Activated CD4-positive, alpha-beta T cell treated with anti-CD3 and anti-CD28 coated beads, Interleukin-2, Interleukin-4, amounts not matched to agents 100 ng/mL and 50 ng/mL, durations not matched to agents 16 hours and 8 hours (primary cell): ENCODE measurements at regions not wholly inside any gene's neighbourhood (a gene's known extent, or its start where the extent isn't known, plus 50 kb on each side); places are given as distances from the start of the nearest gene placed in this dataset.
A peak's percentile ranks its signal among the peaks of the same experiment; 100 is the strongest.
"Not testable (repeated sequence)": the region's sequence is repeated elsewhere in the genome, so short reads cannot be mapped to it uniquely, and the experiment has no call there.

ENCODE experiments used
- DNase-seq: peaks from one replicate; pipeline ENCODE4 v3.0.0-alpha.2; 2020; ENCODE audit warnings: low spot score

GRCh38 chr6:154598399-154598798 lies 87.9 kb upstream of the CNKSR3 start:
- DNase-seq, result no peak

GRCh38 chr6:154602296-154602695 lies 91.8 kb upstream of the CNKSR3 start:
- no peak for DNase-seq

GRCh38 chr6:154602708-154603107 lies 92.2 kb upstream of the CNKSR3 start:
- no peak for DNase-seq

DNA sequence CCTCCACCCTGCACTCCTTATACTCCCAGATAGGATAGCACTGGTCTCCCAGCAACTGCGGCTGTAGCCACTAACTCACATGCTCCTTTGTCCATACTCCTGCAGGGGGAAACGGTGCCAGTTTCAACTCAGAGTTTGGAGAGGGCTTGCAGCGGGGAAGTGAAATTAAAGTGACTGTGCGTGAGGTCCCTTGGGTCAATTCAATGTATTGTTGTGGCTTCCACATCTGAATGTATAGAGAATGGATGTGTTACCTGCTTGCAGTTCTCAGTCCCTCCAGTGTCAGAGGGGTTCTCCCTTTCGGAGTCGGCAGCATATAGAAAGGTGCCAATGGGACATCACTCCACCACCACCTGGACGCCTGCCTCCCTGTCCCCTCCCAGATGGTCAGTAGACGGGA lies 93.6 kb upstream of the CNKSR3 start:
- DNase-seq, result no peak

GRCh38 chr6:154605178-154605881 lies 94.8 kb upstream of the CNKSR3 start:
- peak; percentile 44 for DNase-seq

- DNase-seq, result no peak
Measured at GRCh38 chr6:154605882-154606370, 95.4 kb upstream of the CNKSR3 start.

GRCh38 chr6:154606457-154606856 lies 96.0 kb upstream of the CNKSR3 start:
- peak; percentile 70 for DNase-seq

GRCh38 chr6:154606860-154607259 lies 96.4 kb upstream of the CNKSR3 start:
- no peak for DNase-seq

DNA sequence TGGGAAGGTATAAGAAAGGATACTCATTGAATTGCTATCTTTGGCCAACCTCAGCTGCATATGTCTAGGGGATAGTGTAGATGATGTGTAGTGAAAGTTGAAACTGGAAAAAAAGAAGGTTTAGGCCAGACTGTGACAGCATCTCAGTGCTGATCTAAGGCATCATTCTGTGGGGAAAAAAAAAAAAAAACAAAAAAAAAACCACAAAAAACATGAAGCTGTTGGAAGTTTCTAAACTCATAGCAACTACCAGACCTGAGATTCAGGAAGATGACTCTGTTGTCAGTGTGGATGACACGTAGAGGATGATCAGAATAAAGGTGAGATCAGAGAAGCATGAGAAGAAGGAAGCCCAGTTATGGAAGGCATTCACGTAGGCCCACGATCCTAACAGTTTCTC lies 100.8 kb upstream of the CNKSR3 start:
- peak; percentile 12 for DNase-seq

DNA sequence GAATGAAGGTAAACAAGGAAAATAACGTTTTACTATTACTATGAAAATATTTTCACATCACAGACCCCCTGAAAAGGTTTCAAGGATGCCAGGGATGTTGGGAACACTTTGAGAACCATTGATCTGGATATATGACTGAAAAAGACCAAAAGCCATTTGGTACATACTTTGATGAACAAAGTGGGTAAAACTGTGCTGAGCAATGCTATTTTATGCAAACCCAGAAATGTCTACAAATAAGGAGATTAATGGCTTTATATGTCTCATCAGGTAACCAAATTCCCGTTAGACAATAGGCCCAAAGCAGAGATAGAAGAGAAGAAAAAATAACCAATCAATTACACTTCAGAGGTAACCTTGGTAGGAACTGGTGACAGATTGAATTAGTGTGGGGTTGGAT lies 101.4 kb upstream of the CNKSR3 start:
- no peak for DNase-seq

GRCh38 chr6:154613137-154613676 lies 102.7 kb upstream of the CNKSR3 start:
- no peak for DNase-seq

DNA sequence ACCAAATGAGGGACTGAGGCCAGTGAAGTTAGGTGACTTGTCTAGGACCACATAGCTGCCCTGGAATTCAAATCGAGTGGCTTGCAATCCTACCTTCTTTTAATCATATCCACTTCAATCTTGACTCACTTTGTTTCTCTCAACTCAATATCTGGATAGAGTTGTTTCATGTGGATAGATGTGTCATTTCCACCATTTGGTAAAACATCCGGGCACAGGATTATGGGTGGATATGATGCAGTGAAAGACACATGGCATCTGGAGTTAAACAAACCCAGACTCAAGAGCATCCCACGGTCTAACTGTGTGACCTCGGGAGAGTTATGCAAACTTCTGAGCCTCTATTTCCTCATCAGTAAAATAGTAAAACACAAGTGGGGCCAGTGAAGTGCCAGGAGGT lies 103.6 kb upstream of the CNKSR3 start:
- DNase-seq, result no peak

DNA sequence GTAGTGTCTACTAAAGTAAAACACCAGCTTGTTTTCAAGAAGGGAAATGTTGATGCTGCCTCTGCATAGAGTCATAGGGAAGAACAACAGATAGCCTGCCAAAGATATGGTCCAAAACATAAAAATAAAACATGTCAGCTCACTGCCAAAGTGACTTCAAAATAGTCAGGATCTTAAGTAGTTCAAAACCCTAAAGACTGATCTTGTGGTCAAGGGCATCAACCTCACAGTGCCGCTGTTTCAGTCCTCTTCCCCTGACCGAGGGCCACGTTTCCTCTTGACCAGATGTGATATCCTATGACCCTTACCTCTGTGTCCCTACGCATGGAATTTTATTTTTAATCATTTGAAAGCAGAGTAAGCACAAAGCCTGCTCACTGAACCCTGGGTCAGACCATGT lies 104.2 kb upstream of the CNKSR3 start:
- no peak for DNase-seq

DNA sequence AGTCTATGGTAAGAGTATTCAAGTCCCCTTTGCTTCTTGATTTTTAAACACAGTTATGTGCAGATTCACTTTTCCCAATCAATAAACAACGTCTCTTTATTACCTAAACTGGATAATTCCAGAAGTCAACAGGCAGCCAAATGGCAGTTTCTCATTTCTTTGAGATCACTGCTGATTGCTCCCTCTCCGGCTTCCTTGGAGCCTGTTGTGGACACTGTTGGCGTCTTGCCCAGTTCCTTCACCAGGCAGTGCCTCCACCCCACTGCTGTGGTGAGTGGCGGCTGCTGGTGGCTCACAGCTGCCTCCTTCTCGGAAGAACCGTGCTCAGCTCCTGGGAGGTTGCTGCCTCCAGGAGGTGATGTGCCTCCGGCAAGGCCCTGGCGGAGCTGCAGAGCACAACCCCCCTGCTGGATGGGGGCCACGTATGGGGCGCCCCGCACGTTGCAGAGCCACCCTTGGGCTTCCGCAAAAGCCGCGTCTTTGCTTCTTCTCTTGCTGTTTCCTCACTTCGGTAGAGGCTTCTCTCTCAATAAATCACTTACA lies 105.1 kb upstream of the CNKSR3 start:
- DNase-seq, result no peak

- no peak for DNase-seq
Measured at GRCh38 chr6:154617175-154617574, 106.7 kb upstream of the CNKSR3 start.

DNA sequence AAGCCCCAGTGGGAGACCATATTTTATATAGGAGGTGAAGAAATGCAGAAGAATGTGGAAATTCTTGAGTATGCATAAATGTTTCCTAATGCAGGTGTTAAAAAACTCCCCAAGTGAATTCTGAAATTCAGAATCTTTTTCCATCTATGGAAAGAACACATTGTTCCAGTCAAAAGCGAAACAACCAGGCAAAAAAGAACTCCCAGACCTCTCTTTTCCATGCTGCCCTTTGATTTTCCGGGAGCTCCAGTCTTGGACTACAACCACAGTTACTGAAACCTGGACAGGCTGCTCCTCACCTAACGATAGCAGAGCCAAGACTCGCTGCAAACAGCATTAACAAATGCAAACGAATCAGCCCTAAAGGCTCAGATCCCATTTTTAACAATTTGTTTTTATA lies 108.7 kb upstream of the CNKSR3 start:
- DNase-seq, result no peak

DNA sequence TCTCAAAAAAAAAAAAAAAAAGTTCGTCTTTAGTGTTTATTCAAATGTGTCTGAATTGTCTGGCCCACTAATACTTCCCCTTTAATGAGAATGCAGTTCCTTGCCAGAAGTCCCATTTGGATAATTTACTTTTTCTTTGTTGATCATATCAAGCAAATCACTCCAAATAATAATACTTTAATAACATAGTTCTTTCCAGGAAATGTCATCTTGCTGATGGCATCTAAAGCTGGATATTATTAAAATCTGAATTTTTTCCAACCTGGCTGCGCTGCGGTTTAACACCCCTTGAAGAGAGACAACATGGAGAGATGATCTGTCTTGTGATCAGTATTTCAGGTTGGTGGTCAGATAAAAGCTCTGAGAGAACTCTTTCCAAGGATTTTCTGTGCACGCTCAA lies 111.2 kb upstream of the CNKSR3 start:
- DNase-seq, result no peak

- no peak for DNase-seq
Measured at GRCh38 chr6:154622618-154623336, 110.4 kb upstream of the SCAF8 start.

DNA sequence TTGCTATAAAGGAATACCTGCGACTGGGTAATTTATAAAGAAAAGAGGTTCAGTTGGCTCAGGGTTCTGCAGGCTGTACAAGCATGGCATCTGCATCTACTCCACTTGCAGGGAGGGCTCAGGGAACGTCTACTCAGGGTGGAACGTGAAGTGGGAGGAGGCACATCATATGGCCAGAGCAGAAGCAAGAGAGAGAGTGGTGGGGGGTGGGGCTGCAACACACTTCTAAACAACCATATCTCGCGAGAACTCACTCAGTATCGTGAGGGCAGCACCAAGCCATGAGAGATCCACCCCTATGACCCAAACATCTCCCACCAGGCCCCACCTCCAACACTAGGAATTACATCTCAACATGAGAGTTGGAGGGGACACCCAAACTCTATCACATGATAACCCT lies 109.8 kb upstream of the SCAF8 start:
- no peak for DNase-seq

DNA sequence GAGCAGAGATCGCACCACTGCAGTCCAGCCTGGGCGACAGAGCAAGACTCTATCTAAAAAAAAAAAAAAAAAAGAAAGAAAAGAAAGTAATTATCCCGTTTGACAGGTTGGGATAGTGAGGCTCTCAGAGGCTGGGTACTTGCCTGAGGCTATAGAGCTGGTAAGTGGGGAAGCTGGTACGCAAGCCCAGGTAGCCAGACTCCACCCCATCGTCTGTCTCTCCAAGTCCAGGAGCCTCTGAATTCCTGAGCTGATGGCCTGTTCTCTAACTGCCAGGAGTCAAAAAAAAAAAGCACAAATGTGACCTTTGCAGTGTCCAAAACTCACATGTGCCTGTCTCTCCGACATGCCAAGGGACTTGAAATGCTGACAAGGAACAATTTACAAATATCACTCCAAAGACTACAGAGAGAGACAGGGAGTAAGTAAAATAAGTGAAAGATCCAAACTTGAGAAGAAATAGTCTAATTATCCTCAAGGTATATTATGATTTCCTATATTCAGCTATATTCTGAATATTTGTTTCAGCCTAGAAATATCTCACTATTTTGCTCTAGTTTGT lies 109.1 kb upstream of the SCAF8 start:
- DNase-seq, result no peak

DNA sequence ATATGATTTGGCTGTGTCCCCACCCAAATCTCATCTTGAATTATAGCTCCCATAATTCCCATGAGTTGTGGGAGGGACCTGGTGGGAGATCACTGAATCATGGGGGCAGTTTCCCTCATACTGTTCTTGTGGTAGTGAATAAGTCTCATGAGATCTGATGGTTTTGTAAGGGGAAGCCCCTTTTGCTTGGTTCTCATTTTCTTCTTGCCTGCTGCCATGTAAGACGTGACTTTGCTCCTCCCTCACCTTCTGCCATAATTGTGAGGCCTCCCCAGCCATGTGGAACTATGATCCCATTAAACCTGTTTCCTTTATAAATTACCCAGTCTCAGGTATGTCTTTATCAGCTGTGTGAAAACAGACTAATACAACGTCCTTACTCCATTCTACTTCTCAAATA lies 108.5 kb upstream of the SCAF8 start:
- not testable (repeated sequence) for DNase-seq

DNA sequence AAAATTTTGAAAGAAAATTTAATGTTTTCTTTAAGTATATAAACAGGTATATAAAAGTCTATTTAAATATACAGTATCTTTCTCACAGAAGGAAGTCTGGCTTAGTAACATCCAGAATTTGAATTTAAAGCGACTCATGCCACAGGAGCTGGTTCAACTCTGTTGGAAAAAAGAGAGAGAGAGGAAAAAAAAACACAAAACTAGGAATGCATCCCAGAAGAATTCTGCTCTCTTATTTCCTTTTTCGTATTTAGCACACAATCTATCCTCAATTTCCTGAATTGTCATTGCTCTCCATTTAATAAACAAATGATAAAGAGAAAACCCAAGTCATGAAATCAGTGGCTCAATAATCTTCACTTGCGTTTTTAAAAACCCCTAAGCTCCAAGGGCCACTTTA lies 107.5 kb upstream of the SCAF8 start:
- no peak for DNase-seq

DNA sequence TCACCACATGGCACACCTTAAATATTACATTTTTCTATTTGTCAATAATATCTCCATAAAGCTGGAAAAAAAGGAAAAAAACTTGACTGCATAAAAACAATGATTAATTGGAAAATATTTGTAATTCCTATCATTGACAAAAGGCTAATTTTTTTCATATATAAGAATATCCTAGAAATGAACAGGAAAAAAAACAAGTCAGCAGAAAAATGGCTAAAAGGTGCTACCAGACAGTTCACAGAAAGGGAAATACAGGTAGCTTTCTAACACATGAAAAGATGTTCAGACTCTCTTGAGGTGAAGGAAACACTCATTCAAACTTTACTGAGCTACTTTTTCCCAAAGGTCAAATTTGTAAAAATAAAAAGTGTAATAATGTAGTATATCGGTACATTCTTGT lies 104.1 kb upstream of the SCAF8 start:
- no peak for DNase-seq
